ENCODE measurements at regions not wholly inside any gene's neighbourhood (a gene's known extent, or its start where the extent isn't known, plus 50 kb on each side); places are given as distances from the start of the nearest gene placed in this dataset.

GRCh38 chr7:1352656-1353271 is 106.5 kb downstream of the MICALL2 start:
- TF ChIP-seq POLR2AphosphoS5 (IDR thresholded peaks at IDR 0.05) = no peak
- TF ChIP-seq EP300 (IDR thresholded peaks at IDR 0.05) = no peak

All from gastroesophageal sphincter (tissue), 2 donors.